ENCODE measurements at regions not wholly inside any gene's neighbourhood (a gene's known extent, or its start where the extent isn't known, plus 50 kb on each side); places are given as distances from the start of the nearest gene placed in this dataset.

DNA sequence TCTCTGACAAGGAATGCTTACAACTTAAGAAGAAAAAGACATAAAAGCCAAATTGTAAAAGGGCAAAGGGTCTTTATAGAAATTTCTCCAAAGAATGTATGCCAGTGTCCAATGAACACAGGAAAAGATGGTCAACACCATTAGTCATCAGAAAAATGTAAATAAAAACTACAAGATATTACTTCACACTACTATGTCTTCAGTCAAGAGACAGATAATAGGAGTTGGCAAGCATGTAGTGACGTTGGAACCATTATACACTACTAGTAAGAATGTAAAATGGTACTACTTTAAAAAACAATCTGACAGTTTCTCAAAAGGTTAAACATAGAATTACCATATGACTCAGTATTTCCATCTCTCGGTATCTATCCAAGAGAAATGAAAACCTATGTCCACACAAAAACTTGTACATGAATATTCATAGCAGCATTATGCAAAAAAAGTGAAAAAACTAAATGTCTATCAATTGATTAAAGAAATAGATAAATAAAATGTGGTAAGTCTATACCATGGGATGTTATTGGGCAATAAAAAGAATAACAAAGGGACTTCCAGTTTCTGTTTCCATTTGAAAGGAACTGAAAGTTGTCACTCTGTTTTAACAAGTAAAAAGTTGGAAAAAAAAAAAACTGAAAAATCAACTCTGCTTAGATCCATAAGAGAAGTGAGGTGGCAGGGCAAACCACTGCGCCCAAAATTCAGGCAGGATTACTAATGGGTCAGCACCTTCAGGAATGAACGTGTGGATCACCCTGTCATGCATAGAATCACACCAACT is 69.8 kb downstream of the ALG10B start:
- TF ChIP-seq, protein P1, sequence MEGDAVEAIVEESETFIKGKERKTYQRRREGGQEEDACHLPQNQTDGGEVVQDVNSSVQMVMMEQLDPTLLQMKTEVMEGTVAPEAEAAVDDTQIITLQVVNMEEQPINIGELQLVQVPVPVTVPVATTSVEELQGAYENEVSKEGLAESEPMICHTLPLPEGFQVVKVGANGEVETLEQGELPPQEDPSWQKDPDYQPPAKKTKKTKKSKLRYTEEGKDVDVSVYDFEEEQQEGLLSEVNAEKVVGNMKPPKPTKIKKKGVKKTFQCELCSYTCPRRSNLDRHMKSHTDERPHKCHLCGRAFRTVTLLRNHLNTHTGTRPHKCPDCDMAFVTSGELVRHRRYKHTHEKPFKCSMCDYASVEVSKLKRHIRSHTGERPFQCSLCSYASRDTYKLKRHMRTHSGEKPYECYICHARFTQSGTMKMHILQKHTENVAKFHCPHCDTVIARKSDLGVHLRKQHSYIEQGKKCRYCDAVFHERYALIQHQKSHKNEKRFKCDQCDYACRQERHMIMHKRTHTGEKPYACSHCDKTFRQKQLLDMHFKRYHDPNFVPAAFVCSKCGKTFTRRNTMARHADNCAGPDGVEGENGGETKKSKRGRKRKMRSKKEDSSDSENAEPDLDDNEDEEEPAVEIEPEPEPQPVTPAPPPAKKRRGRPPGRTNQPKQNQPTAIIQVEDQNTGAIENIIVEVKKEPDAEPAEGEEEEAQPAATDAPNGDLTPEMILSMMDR (IDR thresholded peaks at IDR 0.05; ENCODE audit: low read length) = no peak
- no peak for TF ChIP-seq EZH2 (IDR thresholded peaks at IDR 0.05; ENCODE audit: borderline replicate concordance, low read length)

Data from OCI-LY1 (cell line).